K562 (cell line): ENCODE measurements at regions not wholly inside any gene's neighbourhood (a gene's known extent, or its start where the extent isn't known, plus 50 kb on each side); places are given as distances from the start of the nearest gene placed in this dataset.

ENCODE experiments used
- ATAC-seq: fragments of 200-7000 bp; cut with Tn5 transposase; 3 replicates; pipeline ENCODE4 v1.9.1; 2020; ENCODE audit warnings: moderate library complexity
- BruUV-seq: library from RNA; stranded (reverse); fragments of 400-500 nt; replicated peaks from 2 replicates; lab custom pipeline; 2021; lab: Mats Ljungman, UMichigan
- CTCF ChIA-PET: fragments of 300-600 bp; formaldehyde crosslinking; extraction: SDS; loops from one replicate; lab custom pipeline; 2021; ENCODE audit warnings: low intra/inter-chr PET ratio; lab: Yijun Ruan, JAX
- POLR2A ChIA-PET: fragments of 300-600, 350-650 bp; sonication (Branson Sonifier 250); formaldehyde crosslinking; extraction: SDS; loops from one replicate; lab custom pipeline; 2021; ENCODE audit warnings: antibody characterized with exemption, inconsistent platforms; lab: Yijun Ruan, JAX
- DNase-seq, 4 experiments: peaks; one replicate each; pipeline versions ENCODE4 v3.0.0 to v3.0.0-alpha.2; 2011 to 2018; ENCODE audit warnings: low spot score in 3 of 4, mixed read lengths in 3 of 4; ENCODE audit errors: extremely low read depth in 1 of 4
- FAIRE-seq: peaks from 2 replicates; lab custom pipeline; 2011; peaks lifted over from hg19 to GRCh38; lab: Jason Lieb, UNC
- H2AFZ ChIP-seq: 2 replicates; pipeline ENCODE4 v1.6.0; 2011; ENCODE audit warnings: low read depth, low read length, control low read depth, inconsistent platforms
- H3K27ac ChIP-seq: fragments of 200-600 bp; 3 replicates; pipeline ENCODE4 v1.8.0; 2011; ENCODE audit warnings: low read depth, mild to moderate bottlenecking, control low read depth, inconsistent platforms, low read length, moderate library complexity, mixed read lengths; ENCODE audit errors: extremely low read depth
- H3K27me3 ChIP-seq, 2 experiments: fragments of 300-600 bp in 1 of 2; 2 replicates in 1 of 2; 3 replicates in 1 of 2; pipeline versions ENCODE4 v1.6.0 to v1.8.0; 2011; ENCODE audit warnings: inconsistent platforms in 2 of 2, low read length in 2 of 2, mild to moderate bottlenecking in 1 of 2, mixed read lengths in 1 of 2, moderate library complexity in 1 of 2; ENCODE audit not compliant: control insufficient read depth in 2 of 2, insufficient read depth in 2 of 2
- H3K36me3 ChIP-seq: fragments of 300-600 bp; 3 replicates; pipeline ENCODE4 v1.8.0; 2011; ENCODE audit warnings: mild to moderate bottlenecking, low read length, inconsistent platforms; ENCODE audit not compliant: control insufficient read depth, insufficient read depth
- H3K4me1 ChIP-seq, 2 experiments: fragments of 200-600 bp in 1 of 2; replicated peaks in 1 of 2; 2 replicates in 1 of 2; 3 replicates in 1 of 2; pipeline versions ENCODE4 v1.5.1 to v1.8.0; 2011; ENCODE audit warnings: inconsistent platforms in 2 of 2, low read length in 2 of 2, mild to moderate bottlenecking in 1 of 2, mixed read lengths in 1 of 2, moderate library complexity in 1 of 2; ENCODE audit not compliant: control insufficient read depth in 2 of 2, insufficient read depth in 2 of 2
- H3K4me2 ChIP-seq: 2 replicates; pipeline ENCODE4 v1.6.1; 2011; ENCODE audit warnings: low read length, control low read depth, inconsistent platforms, mixed read lengths; ENCODE audit not compliant: insufficient read depth
- H3K4me3 ChIP-seq: fragments of 200-600 bp; sonication (generic), shearing (Covaris generic); 2 replicates; pipeline ENCODE4 v1.5.1; 2016; ENCODE audit warnings: control low read depth, inconsistent platforms
- H3K79me2 ChIP-seq: fragments of 200-600 bp; 3 replicates; pipeline ENCODE4 v1.8.0; 2011; ENCODE audit warnings: low read length, inconsistent platforms; ENCODE audit not compliant: control insufficient read depth, insufficient read depth
- H3K9ac ChIP-seq, 2 experiments: 2 replicates each; pipeline versions ENCODE4 v1.6.0 to v1.6.1; 2011; ENCODE audit warnings: low read depth in 2 of 2, low read length in 2 of 2, control low read depth in 1 of 2, inconsistent platforms in 1 of 2, mild to moderate bottlenecking in 1 of 2, mixed read lengths in 1 of 2; ENCODE audit not compliant: insufficient read depth in 1 of 2
- H3K9me1 ChIP-seq: one replicate; pipeline ENCODE4 v1.6.0; 2011; ENCODE audit warnings: inconsistent platforms, mild to moderate bottlenecking, low read length, moderate library complexity; ENCODE audit not compliant: control insufficient read depth, insufficient read depth
- H3K9me3 ChIP-seq: replicated peaks from 2 replicates; pipeline ENCODE4 v1.5.1; 2011; ENCODE audit warnings: low read depth, low read length, inconsistent platforms; ENCODE audit not compliant: control insufficient read depth, insufficient read depth
- H4K20me1 ChIP-seq: replicated peaks from 2 replicates; pipeline ENCODE4 v1.6.1; 2011; ENCODE audit warnings: low read length, inconsistent platforms, mixed read lengths; ENCODE audit not compliant: control insufficient read depth, insufficient read depth
- CHD2 ChIP-seq: IDR thresholded peaks from 2 replicates; pipeline ENCODE4 v1.6.1; 2011; ENCODE audit warnings: low read depth, low read length
- IFI16 ChIP-seq: fragments of 250-450 bp; sonication (Bioruptor Pico); IDR thresholded peaks from 2 replicates; pipeline ENCODE4 v2.1.2; 2022; ENCODE audit warnings: mild to moderate bottlenecking, inconsistent platforms
- L3MBTL2 ChIP-seq: fragments of 450-650 bp; IDR thresholded peaks from 2 replicates; pipeline ENCODE4 v1.6.1; 2016; ENCODE audit warnings: mild to moderate bottlenecking, moderate library complexity
- NCOA4 ChIP-seq: fragments of 450-650 bp; IDR thresholded peaks from 2 replicates; pipeline ENCODE4 v1.6.1; 2018; ENCODE audit warnings: mild to moderate bottlenecking; ENCODE audit not compliant: partially characterized antibody
- SIN3A ChIP-seq, 2 experiments: fragments of 150-350 bp in 1 of 2; IDR thresholded peaks; 2 replicates each; pipeline ENCODE4 v1.6.1; 2011 to 2016; ENCODE audit warnings: borderline replicate concordance in 2 of 2, low read depth in 2 of 2, low read length in 2 of 2, mild to moderate bottlenecking in 2 of 2, moderate library complexity in 2 of 2; ENCODE audit not compliant: control insufficient read depth in 1 of 2
- SMARCA5 ChIP-seq: fragments of 450-650 bp; IDR thresholded peaks from 2 replicates; pipeline ENCODE4 v1.6.1; 2016
- WGBS: fragments of 100-300 bp; shearing (Covaris generic); methylation state at CpG from one replicate; pipeline ENCODE4 v1.1.6; 2016; ENCODE audit warnings: low coverage, mixed read lengths; ENCODE audit not compliant: insufficient coverage; ENCODE audit errors: missing lambda C conversion rate; 5-methylcytosine and 5-hydroxymethylcytosine counted together
- in situ Hi-C: fragments of 300-500 bp; cut with MboI; formaldehyde crosslinking; loops from 4 replicates; pipeline ENCODE4 v1.15.0; 2018; ENCODE audit warnings: inconsistent platforms, mixed read lengths
- intact Hi-C: fragments of 100-400 bp; cut with micrococcal nuclease; formaldehyde crosslinking; loops from 2 replicates; pipeline ENCODE4 v1.14.2; 2022
- TF ChIP-seq, protein P1 (sequence below): sonication (generic); IDR thresholded peaks from 2 replicates; pipeline ENCODE4 v1.6.1; 2016

DNA sequence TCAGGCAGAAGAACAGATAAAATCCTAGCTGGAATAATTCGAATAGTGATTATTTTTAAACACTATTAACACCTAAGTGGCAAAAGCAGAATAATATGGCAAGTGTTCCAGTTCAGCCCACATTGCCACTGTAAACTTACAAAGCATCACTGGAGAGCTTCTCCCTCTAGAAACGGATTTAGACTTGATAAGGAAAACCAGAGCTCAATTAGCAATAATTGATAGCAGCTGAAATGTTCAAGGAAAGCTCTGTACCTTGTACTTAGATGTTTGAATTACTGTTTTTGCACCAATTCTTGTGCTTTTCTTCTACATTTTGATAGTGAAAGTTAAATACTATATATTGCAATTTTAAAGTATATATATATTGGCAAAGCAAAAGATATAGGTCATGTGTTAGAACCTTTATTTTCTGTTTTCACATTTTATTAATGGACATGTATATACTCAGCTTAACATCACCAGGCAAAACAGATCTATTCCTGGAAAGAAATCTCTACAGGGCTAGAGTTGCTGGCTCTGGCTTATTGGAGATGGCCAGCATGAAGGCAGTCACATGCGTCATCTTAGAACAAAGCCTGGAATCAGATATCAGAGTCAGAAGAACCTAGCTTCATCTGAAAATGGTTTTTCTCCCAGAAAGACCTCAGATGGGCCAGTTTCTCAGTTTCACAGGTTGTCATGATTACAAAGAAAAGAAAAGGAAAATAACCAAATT, 149.1 kb upstream of the CTAGE1 start:
- no peak for TF ChIP-seq IFI16 (CRISPR knock-in tag)
- TF ChIP-seq, protein P1, sequence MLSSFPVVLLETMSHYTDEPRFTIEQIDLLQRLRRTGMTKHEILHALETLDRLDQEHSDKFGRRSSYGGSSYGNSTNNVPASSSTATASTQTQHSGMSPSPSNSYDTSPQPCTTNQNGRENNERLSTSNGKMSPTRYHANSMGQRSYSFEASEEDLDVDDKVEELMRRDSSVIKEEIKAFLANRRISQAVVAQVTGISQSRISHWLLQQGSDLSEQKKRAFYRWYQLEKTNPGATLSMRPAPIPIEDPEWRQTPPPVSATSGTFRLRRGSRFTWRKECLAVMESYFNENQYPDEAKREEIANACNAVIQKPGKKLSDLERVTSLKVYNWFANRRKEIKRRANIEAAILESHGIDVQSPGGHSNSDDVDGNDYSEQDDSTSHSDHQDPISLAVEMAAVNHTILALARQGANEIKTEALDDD, result no peak
- Histone ChIP-seq H3K27me3 (peaks cover 0 to 6% of the 10 kb centered on the region in 2 experiments; a peak in 2 of 5 replicates), H3K36me3 (no peaks in the 10 kb centered on the region), H3K9ac (no peak overlapping the region), H3K27ac (no peak overlapping the region), H3K79me2 (no peaks in the 10 kb centered on the region), H3K4me3 (no peak overlapping the region), H3K9me1 (no peaks in the 10 kb centered on the region), H2AFZ (no peak overlapping the region), H3K4me1 (no peaks in the 10 kb centered on the region), H3K9me3 (no peaks in the 10 kb centered on the region), H4K20me1 (no peaks in the 10 kb centered on the region), H3K4me2 (no peak overlapping the region)
- in situ Hi-C loops, result loop anchor here (25.0 kb wide), 1 partner anchor 655 kb away; no protein-coding TSS in a partner anchor
- POLR2A ChIA-PET, result no interaction called here
- FAIRE-seq (no peak), ATAC-seq (no peak), DNase-seq (no peak)
- BruUV-seq, result no TSS peak
- WGBS, result 13% methylated on average over 3 of the region's 3 CpGs
- CTCF ChIA-PET, result no interaction called here
- intact Hi-C loops, result no loop called here

DNA sequence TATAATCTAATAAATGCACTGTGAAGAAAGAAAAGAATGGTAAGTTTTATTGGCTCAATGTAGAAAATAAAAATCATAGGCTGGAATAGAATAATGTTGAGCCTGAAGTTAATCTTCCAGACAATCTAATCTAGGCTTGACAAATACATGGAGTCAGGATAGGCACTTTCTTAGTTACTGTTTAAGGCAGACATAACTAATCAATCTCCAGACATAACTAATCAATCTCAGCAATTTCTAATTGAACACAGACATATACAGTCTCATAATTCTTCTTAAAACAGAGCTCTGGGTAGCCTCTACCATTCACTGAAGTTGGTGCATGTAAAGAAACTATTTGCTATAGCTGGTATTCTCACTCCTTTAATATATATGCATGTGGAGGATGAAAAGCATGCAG, 150.1 kb upstream of the CTAGE1 start:
- no peaks in the 10 kb centered on the region for H3K9me3 ChIP-seq
- FAIRE-seq, result no peak
- no peak overlapping the region for H2AFZ ChIP-seq
- ChIA-PET POLR2A (interaction anchor here (1.4 kb wide), 1 partner anchor 139 kb away, joined by 3 read pairs; no protein-coding TSS in a partner anchor), CTCF (no interaction called here)
- no peaks in the 10 kb centered on the region for H3K9me1 ChIP-seq
- H3K79me2 ChIP-seq, result no peaks in the 10 kb centered on the region
- no peak overlapping the region for H3K27ac ChIP-seq
- in situ Hi-C loops (loop anchor here (25.0 kb wide), 1 partner anchor 655 kb away; no protein-coding TSS in a partner anchor), intact Hi-C loops (no loop called here)
- no peaks in the 10 kb centered on the region for H4K20me1 ChIP-seq
- no peaks in the 10 kb centered on the region for H3K4me1 ChIP-seq
- H3K36me3 ChIP-seq, result no peaks in the 10 kb centered on the region
- DNase-seq, result peak in 1 of 4 experiments; percentile 24
- BruUV-seq, result no TSS peak
- no peak overlapping the region for H3K4me3 ChIP-seq
- no peak for ATAC-seq
- H3K9ac ChIP-seq, result no peak overlapping the region
- H3K27me3 ChIP-seq, result peaks cover 0 to 6% of the 10 kb centered on the region in 2 experiments; a peak in 2 of 5 replicates
- H3K4me2 ChIP-seq, result no peak overlapping the region
- TF ChIP-seq SIN3A (IDR thresholded peaks at IDR 0.05; ENCODE audit: borderline replicate concordance in 2 of 2, control insufficient read depth in 1 of 2, low read depth in 2 of 2, low read length in 2 of 2), result no peak
- TF ChIP-seq CHD2, result no peak
- TF ChIP-seq SMARCA5, result no peak
- peak; percentile 70 for TF ChIP-seq NCOA4
- peak; percentile 66; the same call in 1 of the 2 replicates for TF ChIP-seq L3MBTL2
